H9 (cell line): ENCODE measurements at regions not wholly inside any gene's neighbourhood (a gene's known extent, or its start where the extent isn't known, plus 50 kb on each side); places are given as distances from the start of the nearest gene placed in this dataset.

Source experiments
- DNase-seq: peaks from one replicate; pipeline ENCODE4 v3.0.0-alpha.2; 2017
- H2AFZ ChIP-seq: one replicate; pipeline ENCODE4 v1.6.1; 2013; ENCODE audit warnings: mild to moderate bottlenecking, low read length, control low read depth, moderate library complexity
- H2AK5ac ChIP-seq: 2 replicates; pipeline ENCODE4 v1.6.1; 2013; ENCODE audit warnings: low read length, control low read depth, mixed read lengths; ENCODE audit not compliant: insufficient read length
- H2BK120ac ChIP-seq: one replicate; pipeline ENCODE4 v1.6.1; 2013; ENCODE audit warnings: low read depth, mild to moderate bottlenecking, low read length, control low read depth, inconsistent platforms; ENCODE audit not compliant: poor library complexity, severe bottlenecking
- H2BK12ac ChIP-seq: 2 replicates; pipeline ENCODE4 v1.6.1; 2013; ENCODE audit warnings: low read length, control low read depth, mixed read lengths, low read depth; ENCODE audit not compliant: insufficient read length
- H2BK15ac ChIP-seq: 2 replicates; pipeline ENCODE4 v1.6.1; 2013; ENCODE audit warnings: low read depth, low read length, control low read depth
- H2BK20ac ChIP-seq: one replicate; pipeline ENCODE4 v1.6.1; 2013; ENCODE audit warnings: low read depth, mild to moderate bottlenecking, low read length, control low read depth, inconsistent platforms; ENCODE audit not compliant: poor library complexity, severe bottlenecking
- H2BK5ac ChIP-seq: 2 replicates; pipeline ENCODE4 v1.6.1; 2013; ENCODE audit warnings: low read length, control low read depth, mixed read lengths; ENCODE audit not compliant: insufficient read length
- H3K14ac ChIP-seq: 2 replicates; pipeline ENCODE4 v1.6.1; 2013; ENCODE audit warnings: low read length, control low read depth; ENCODE audit not compliant: insufficient read depth
- H3K18ac ChIP-seq: 2 replicates; pipeline ENCODE4 v1.6.1; 2013; ENCODE audit warnings: low read depth, mild to moderate bottlenecking, mixed read lengths, low read length, control low read depth; ENCODE audit not compliant: insufficient read length
- H3K23ac ChIP-seq: 2 replicates; pipeline ENCODE4 v1.6.1; 2013; ENCODE audit warnings: low read length, control low read depth, mixed read lengths, low read depth; ENCODE audit not compliant: insufficient read length
- H3K23me2 ChIP-seq: 2 replicates; pipeline ENCODE4 v1.6.1; 2013; ENCODE audit warnings: low read depth, mild to moderate bottlenecking, mixed read lengths, low read length, control low read depth; ENCODE audit not compliant: insufficient read length, poor library complexity, severe bottlenecking
- H3K27ac ChIP-seq: 2 replicates; pipeline ENCODE4 v1.5.1; 2013; ENCODE audit warnings: low read length, control low read depth, mixed read lengths, low read depth; ENCODE audit not compliant: insufficient read length
- H3K27me3 ChIP-seq: 2 replicates; pipeline ENCODE4 v1.6.1; 2013; ENCODE audit warnings: low read length, control low read depth, inconsistent platforms; ENCODE audit not compliant: insufficient read depth
- H3K4ac ChIP-seq: 2 replicates; pipeline ENCODE4 v1.6.1; 2013; ENCODE audit warnings: low read depth, mild to moderate bottlenecking, control low read depth, inconsistent platforms, low read length, moderate library complexity
- H3K4me1 ChIP-seq: 2 replicates; pipeline ENCODE4 v1.6.1; 2013; ENCODE audit warnings: low read length, control low read depth, inconsistent platforms; ENCODE audit not compliant: insufficient read depth
- H3K4me2 ChIP-seq: 2 replicates; pipeline ENCODE4 v1.6.1; 2013; ENCODE audit warnings: low read length, control low read depth, mixed read lengths; ENCODE audit not compliant: insufficient read length, insufficient read depth
- H3K56ac ChIP-seq: 2 replicates; pipeline ENCODE4 v1.6.1; 2013; ENCODE audit warnings: low read depth, mild to moderate bottlenecking, mixed read lengths, low read length, control low read depth; ENCODE audit not compliant: insufficient read length
- H3K79me1 ChIP-seq: 2 replicates; pipeline ENCODE4 v1.6.1; 2013; ENCODE audit warnings: low read depth, mild to moderate bottlenecking, moderate library complexity, low read length, control low read depth, inconsistent platforms; ENCODE audit not compliant: insufficient read depth, poor library complexity, severe bottlenecking
- H3K79me2 ChIP-seq: 2 replicates; pipeline ENCODE4 v1.6.1; 2013; ENCODE audit warnings: low read length, control low read depth, inconsistent platforms; ENCODE audit not compliant: insufficient read depth
- H3K9ac ChIP-seq: 2 replicates; pipeline ENCODE4 v1.6.1; 2013; ENCODE audit warnings: low read length, control low read depth, mixed read lengths; ENCODE audit not compliant: insufficient read length; ENCODE audit errors: extremely low read depth
- H3K9me3 ChIP-seq: one replicate; pipeline ENCODE4 v1.6.1; 2013; ENCODE audit warnings: low read depth, low read length, inconsistent platforms; ENCODE audit not compliant: control insufficient read depth
- H3T11ph ChIP-seq: one replicate; pipeline ENCODE4 v1.6.1; 2013; ENCODE audit warnings: mild to moderate bottlenecking, low read length, control low read depth, inconsistent platforms
- H4K20me1 ChIP-seq: one replicate; pipeline ENCODE4 v1.6.1; 2013; ENCODE audit not compliant: control insufficient read depth, insufficient read length, insufficient read depth
- H4K5ac ChIP-seq: 2 replicates; pipeline ENCODE4 v1.6.1; 2013; ENCODE audit warnings: low read depth, mild to moderate bottlenecking, mixed read lengths, low read length, control low read depth; ENCODE audit not compliant: insufficient read length
- H4K8ac ChIP-seq: replicated peaks from 2 replicates; pipeline ENCODE4 v1.6.1; 2013; ENCODE audit warnings: low read length, control low read depth, mixed read lengths, low read depth; ENCODE audit not compliant: insufficient read length
- H4K91ac ChIP-seq: 2 replicates; pipeline ENCODE4 v1.6.1; 2013; ENCODE audit warnings: low read depth, mild to moderate bottlenecking, moderate library complexity, mixed read lengths, low read length, control low read depth; ENCODE audit not compliant: insufficient read length
- H3K27ac Mint-ChIP-seq, 3 experiments: 2 replicates in 2 of 3; 3 replicates in 1 of 3; pipeline ENCODE4 v1.8.0; 2020 to 2021; ENCODE audit warnings: mixed read lengths in 3 of 3, mild to moderate bottlenecking in 1 of 3, moderate library complexity in 1 of 3
- H3K27me3 Mint-ChIP-seq: 2 replicates; pipeline ENCODE4 v1.8.0; 2021; ENCODE audit warnings: low read depth, mild to moderate bottlenecking, moderate library complexity, mixed read lengths
- H3K36me3 Mint-ChIP-seq, 3 experiments: 2 replicates in 2 of 3; 3 replicates in 1 of 3; pipeline ENCODE4 v1.8.0; 2020 to 2021; ENCODE audit warnings: low read depth in 3 of 3, mixed read lengths in 3 of 3; ENCODE audit not compliant: insufficient read depth in 1 of 3
- H3K4me1 Mint-ChIP-seq, 2 experiments: 2 replicates each; pipeline ENCODE4 v1.8.0; 2020; ENCODE audit warnings: mixed read lengths in 2 of 2
- H3K4me3 Mint-ChIP-seq, 2 experiments: 2 replicates in 1 of 2; 3 replicates in 1 of 2; pipeline ENCODE4 v1.8.0; 2020 to 2021; ENCODE audit warnings: mild to moderate bottlenecking in 2 of 2, mixed read lengths in 2 of 2, moderate library complexity in 1 of 2
- H3K9me3 Mint-ChIP-seq, 2 experiments: 2 replicates in 1 of 2; 3 replicates in 1 of 2; pipeline ENCODE4 v1.8.0; 2020; ENCODE audit warnings: mild to moderate bottlenecking in 2 of 2, mixed read lengths in 2 of 2, moderate library complexity in 1 of 2
- WGBS: extraction: QIAGEN DNeasy Blood & Tissue Kit; methylation state at CpG from one replicate; pipeline ENCODE4 v1.1.7; 2013; ENCODE audit warnings: missing lambda C conversion rate, low lambda C conversion rate, mixed read lengths; ENCODE audit not compliant: insufficient read length; ENCODE audit errors: extremely low coverage; 5-methylcytosine and 5-hydroxymethylcytosine counted together
- TF ChIP-seq, protein P1 (sequence below): fragments of 200-600 bp; sonication (generic); conservative IDR thresholded peaks from 3 replicates; pipeline ENCODE4 v1.8.0; 2021; ENCODE audit warnings: antibody characterized with exemption, mild to moderate bottlenecking

DNA sequence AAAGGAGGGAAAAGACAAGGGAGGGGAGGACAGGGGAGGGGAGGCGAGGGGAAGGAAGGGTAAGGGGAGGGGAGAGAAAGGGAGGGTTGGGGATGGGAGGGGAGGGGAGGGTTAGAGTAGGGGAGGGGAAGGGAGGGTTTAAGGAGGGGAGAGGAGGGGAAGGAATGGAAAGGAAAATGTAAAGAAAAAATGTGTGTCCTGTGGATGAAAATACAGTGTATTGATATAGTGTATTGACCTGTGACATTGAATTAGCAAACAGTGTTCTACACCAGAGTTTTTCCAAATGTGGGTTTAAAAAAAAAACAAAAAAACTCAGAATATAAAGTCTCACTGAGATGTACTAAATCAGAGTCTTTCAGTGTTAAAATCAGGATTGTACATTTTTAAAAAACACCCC, 1279.8 kb upstream of the ADGRL2 start:
- Mint-ChIP-seq H3K4me3 (no peak overlapping the region), H3K4me1 (no peaks in the 10 kb centered on the region), H3K9me3 (peaks cover 0 to 7% of the 10 kb centered on the region in 2 experiments; a peak in 4 of 5 replicates), H3K36me3 (peaks cover 0 to 3% (median under 1%) of the 10 kb centered on the region in 3 experiments; a peak in 4 of 7 replicates), H3K27ac (no peak overlapping the region), H3K27me3 (no peaks in the 10 kb centered on the region)
- Histone ChIP-seq H3K27ac (no peak overlapping the region), H3K27me3 (no peaks in the 10 kb centered on the region), H3K23me2 (no peaks in the 10 kb centered on the region), H3K4ac (no peak overlapping the region), H3K9me3 (no peaks in the 10 kb centered on the region), H3K4me2 (no peak overlapping the region), H4K5ac (no peak overlapping the region), H2BK5ac (no peak overlapping the region), H3K23ac (no peak overlapping the region), H3K14ac (no peak overlapping the region), H3K79me2 (no peaks in the 10 kb centered on the region), H3K18ac (no peak overlapping the region), H2BK120ac (no peak overlapping the region), H3K4me1 (no peaks in the 10 kb centered on the region), H2BK12ac (no peak overlapping the region), H3K9ac (no peak overlapping the region), H3T11ph (no peak overlapping the region), H3K56ac (no peak overlapping the region), H2AFZ (no peak overlapping the region), H4K20me1 (no peaks in the 10 kb centered on the region), H4K8ac (no peak overlapping the region), H2AK5ac (no peak overlapping the region), H2BK15ac (no peak overlapping the region), H3K79me1 (no peaks in the 10 kb centered on the region), H2BK20ac (no peak overlapping the region), H4K91ac (no peak overlapping the region)
- no peak for DNase-seq
- TF ChIP-seq, protein P1, sequence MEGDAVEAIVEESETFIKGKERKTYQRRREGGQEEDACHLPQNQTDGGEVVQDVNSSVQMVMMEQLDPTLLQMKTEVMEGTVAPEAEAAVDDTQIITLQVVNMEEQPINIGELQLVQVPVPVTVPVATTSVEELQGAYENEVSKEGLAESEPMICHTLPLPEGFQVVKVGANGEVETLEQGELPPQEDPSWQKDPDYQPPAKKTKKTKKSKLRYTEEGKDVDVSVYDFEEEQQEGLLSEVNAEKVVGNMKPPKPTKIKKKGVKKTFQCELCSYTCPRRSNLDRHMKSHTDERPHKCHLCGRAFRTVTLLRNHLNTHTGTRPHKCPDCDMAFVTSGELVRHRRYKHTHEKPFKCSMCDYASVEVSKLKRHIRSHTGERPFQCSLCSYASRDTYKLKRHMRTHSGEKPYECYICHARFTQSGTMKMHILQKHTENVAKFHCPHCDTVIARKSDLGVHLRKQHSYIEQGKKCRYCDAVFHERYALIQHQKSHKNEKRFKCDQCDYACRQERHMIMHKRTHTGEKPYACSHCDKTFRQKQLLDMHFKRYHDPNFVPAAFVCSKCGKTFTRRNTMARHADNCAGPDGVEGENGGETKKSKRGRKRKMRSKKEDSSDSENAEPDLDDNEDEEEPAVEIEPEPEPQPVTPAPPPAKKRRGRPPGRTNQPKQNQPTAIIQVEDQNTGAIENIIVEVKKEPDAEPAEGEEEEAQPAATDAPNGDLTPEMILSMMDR, result no peak
- WGBS, result 80% methylated on average over 1 of the region's 1 CpG
